HG03378 (cell line): ENCODE measurements at regions not wholly inside any gene's neighbourhood (a gene's known extent, or its start where the extent isn't known, plus 50 kb on each side); places are given as distances from the start of the nearest gene placed in this dataset.

Experiments
- ATAC-seq: cut with Tn5 transposase; IDR thresholded peaks from one replicate; pipeline ENCODE4 v1.9.1; 2021; ENCODE audit warnings: mild to moderate bottlenecking, moderate library complexity; ENCODE audit not compliant: unreplicated experiment

- no peak for ATAC-seq
Measured at GRCh38 chr15:93223803-93224202, 134.8 kb upstream of the RGMA start.

GRCh38 chr15:93221759-93222158 is 132.7 kb upstream of the RGMA start:
- ATAC-seq, result no peak

- ATAC-seq, result no peak
Measured at GRCh38 chr15:93219859-93220420, 130.9 kb upstream of the RGMA start.

DNA sequence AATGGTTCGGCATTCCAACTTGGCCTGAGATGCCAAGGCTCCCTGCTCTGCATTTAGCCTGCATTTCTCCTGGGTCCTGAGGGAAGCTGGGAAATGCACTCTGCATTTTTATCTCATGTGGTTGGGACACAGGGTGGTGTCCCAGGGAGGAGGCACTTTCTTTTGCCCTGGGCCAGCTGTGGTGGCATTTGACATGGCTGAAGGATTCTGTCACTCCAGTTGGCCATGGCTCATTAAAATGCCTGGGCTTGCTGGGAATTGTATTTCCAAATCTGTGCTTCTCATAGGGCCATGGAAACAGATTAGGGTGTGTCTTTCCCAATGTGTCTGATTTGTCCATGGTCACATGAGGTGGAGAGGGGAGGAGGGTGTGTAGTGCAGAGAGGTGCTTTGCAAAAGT is 128.3 kb upstream of the RGMA start:
- ATAC-seq, result no peak

DNA sequence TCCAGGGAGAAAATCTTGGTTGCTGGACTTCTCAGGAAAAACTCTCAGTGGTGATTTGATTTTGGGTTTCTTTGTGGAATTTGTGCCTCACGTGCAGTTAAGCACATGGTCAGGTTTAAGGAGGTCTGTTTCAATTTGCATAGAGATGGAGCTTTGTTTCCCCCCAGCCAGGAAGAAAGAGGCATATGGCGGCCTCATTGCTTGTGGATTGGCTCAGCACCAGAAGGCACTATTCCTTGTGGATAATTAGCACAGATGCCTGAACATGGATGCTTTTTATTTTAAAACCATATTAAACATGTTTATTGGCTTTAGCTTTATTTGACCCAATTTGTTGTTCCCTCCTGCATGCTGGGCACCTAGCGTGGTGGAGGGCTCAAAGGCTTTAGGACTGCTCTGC is 125.1 kb upstream of the RGMA start:
- no peak for ATAC-seq

DNA sequence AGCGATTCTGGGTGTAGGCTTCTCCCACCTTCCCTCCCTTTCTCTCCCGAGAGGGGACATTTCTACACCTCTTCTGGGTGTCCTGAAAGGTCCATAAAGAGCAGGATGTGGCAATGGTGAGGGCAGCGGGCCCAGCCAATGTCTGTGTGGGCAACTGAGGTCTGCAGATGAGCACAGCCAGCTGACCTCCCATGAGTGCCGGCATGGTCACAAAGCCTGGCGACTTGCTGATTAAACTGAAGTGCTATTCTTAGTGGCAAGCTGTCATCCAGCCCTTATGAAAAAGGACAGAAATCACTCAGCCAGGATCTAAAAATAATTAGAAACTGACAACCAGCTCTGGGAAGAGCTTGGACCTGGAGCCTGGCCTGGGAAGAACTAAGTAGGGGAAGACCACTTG is 124.3 kb upstream of the RGMA start:
- no peak for ATAC-seq

GRCh38 chr15:93212578-93212977 is 123.6 kb upstream of the RGMA start:
- ATAC-seq, result no peak

DNA sequence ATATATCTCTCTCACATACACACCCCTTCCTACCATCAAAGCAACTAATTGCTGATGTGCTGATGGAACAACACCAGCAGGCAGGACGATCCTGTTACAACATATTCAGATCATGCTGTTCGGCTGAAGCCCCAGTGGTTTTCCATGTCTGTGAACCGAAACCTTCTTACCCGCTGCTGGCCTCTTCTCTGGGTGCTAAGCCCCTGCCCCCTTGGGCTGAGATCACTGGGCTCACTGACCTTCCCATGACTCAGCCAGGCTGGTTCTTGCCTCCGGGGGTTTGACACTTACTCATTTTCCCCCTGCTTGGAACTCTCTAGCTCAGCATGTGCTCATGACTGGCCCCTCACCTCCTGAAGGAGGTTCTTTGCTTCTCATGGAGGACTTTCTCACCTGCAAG is 122.0 kb upstream of the RGMA start:
- no peak for ATAC-seq

GRCh38 chr15:93209690-93210445 is 120.9 kb upstream of the RGMA start:
- no peak for ATAC-seq

DNA sequence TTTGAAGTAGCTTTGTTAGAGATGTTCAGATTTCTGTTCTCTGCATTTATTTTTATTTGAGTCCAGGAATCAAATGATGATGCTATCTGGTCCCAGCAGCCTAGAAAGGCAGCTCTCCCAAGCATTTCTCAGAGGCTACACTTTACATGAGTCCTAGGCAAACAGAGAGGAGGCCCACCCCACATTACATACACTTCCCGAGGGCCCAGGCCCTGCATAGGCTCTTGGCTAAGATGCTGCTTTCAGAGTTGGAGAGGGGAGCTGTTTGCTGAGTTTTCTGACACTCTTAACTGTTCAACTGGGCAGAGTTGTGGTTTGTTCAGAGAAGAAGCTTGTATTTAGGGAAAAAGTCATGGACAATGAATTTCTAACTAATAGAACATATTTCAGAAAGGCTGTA is 117.9 kb upstream of the RGMA start:
- ATAC-seq, result no peak

GRCh38 chr15:93205413-93205812 is 116.4 kb upstream of the RGMA start:
- no peak for ATAC-seq

DNA sequence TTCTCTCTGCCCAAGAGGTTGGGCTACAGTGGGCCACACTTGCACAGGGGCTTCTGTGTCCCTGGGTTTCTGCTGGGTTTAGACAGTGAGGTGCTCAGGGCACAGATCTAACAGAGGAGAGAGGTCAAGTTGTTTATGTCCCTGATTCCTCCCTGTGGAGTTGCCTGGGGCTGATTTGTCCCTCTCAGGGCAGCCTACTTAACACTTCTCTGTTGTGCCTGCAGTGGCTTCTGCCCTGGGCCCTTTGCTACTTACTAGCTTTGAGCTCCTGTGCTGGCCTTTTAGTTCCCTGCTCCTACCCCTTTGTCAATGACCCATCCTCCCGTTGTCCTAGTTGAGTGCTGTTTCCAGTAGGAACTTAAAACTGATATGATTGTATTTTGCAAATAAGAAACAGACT is 114.0 kb upstream of the RGMA start:
- no peak for ATAC-seq

DNA sequence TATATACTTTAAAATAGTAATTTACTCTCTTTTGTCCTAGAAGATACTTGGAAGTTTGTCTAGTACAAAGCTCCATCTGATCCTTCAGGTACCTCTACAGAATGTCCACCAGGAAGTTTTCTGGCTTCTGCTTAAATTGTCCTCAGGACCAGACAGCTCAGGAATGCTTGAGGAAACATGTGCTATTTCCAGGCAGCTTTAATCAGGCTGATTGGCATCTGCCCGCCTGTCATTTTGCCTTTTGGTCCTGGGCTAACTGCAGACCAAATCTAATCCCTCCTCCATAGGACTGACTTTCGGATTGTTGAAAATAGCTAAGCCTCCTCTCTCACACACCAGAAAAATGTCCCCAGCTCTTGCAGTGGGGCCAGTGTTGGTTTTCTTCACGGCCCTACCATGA is 113.4 kb upstream of the RGMA start:
- no peak for ATAC-seq

DNA sequence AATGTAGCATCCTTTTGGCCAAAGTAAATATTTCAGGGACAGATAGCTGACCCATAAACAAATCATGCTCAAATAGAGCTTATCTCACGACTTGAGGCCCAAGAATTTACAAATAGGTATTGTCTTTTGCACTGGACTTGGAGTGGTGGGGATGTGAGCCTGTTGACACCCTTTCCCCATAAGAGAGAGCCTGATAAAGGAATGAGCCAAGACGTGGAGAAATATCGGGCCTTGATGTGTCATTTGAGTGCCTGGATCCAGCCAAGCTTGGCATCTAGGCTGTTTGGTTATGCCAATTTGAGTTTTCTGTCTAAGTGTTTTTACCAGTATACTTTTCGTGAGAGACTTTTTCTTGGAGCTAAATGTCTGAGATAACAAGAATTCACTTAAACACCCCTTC is 112.9 kb upstream of the RGMA start:
- ATAC-seq, result no peak

DNA sequence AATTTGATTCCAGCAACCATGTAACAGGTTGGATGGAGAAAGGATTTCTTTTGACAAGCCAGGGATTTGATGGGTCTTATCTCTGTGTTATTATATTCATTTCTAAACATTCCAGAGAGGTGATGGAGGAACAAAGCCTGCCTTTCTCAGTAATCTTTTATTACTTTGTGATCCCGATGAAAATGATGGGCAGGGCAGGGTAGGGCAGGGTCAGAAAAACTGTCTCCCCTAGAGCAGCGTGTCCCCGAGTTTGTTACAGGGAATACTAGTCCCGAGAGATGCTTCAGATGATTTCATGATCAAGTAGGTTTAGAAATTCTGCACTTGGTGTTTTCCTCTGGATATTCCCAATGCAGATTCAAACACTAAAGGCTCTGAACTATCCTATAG is 111.8 kb upstream of the RGMA start:
- ATAC-seq, result no peak

GRCh38 chr15:93200081-93200836 is 111.2 kb upstream of the RGMA start:
- no peak for ATAC-seq

DNA sequence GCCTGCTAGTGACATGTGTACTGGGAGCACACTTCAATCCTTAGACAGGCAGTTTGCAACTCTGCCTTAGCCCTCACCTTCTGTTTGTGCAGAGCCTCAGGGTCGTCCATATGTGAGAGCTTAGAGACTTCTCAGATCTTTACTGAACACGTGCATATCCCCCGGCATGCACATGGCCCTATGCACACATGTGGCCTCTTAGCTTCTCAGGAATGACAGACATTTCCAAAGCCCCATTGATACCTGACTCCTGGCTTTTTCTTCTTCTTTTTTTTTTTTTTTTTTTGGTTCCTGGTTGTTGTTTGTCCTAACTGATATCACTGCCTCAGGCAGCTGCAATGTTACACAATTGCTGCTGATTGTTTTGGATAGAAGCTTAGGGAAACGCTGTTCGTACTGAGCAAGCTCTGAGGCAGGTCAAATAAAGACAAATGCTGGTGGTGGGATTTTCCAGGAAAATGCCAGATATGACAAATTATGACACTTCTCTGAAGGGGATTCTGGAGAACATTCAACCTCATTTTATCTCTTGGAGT is 107.2 kb upstream of the RGMA start:
- ATAC-seq, result no peak

DNA sequence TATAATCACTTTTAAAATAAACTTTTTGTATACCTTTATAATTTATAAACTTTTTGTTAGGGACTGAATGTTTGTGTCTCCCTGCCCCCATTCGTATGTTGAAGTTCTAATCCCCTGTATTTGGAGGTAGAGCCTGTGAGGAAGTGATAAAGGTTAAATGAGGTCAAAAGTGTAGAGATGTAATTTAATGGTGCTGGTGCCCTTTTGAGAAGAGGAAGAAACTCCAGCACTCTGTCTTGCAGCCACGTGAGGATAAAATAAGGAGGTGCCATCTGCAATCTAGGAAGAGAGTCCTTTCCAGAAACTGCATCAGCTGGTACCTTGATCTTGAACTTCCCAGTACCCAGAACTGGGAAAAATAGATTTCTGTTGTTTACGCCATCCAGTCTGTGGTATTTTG is 106.1 kb upstream of the RGMA start:
- no peak for ATAC-seq

GRCh38 chr15:93190238-93190637 is 101.2 kb upstream of the RGMA start:
- no peak for ATAC-seq

DNA sequence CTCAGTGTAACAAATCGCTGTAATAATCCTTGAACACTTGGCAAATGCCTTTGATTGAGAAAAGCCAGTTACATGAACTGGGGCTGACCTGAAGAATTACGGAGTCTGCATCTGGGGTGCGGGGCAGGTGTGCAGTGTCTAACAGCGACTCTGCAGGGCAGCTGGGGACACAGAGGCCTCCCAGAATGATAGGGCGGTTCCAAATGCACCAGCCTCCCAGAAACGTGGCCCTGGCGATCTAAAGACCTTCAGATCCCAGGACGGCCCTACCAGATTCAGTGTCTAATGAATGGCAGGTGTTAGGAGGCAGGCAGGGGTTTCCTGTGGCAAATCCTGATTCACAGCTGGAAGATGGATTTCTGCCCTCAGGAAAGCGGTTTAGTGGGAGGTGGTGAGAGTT is 100.5 kb upstream of the RGMA start:
- no peak for ATAC-seq

DNA sequence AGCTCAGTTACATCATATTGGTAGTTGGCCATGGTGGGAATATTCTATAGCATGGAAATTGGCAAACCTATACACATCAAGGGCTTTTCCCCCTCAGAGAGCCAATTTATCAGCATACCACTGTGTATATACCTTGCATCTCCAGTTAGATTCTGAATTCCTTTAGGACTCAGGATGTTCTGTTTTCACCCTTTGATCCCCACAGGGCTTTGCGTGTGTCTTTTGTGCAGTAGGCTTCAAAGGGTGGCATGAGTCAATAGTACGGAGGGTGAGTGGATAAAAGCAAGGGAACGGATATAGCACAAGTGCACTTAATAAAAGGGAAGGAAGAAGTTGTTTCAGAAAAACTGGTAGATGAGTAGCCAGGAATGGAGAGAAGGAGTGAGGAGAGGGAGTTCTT is 99.2 kb upstream of the RGMA start:
- ATAC-seq, result no peak

DNA sequence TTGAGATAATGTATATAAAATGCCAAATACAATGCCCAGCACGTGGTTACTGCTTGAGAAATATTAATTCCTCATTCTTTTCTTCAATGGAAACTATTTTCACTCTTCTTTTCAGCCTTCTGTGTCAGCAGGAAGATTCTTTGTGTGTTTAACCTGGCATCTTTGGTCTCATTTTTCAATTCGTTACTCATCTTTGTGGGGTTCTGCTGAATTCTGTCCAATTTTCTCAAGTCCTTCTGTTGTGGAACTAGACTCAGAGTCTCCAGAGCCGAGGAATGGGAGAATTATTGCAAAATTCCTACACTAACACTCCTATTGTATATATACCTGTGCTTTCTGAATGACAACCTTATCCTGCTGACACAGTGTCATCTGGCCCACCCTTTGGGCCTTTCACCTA is 96.8 kb upstream of the RGMA start:
- ATAC-seq, result no peak
